ENCODE measurements at regions not wholly inside any gene's neighbourhood (a gene's known extent, or its start where the extent isn't known, plus 50 kb on each side); places are given as distances from the start of the nearest gene placed in this dataset.
A peak's percentile ranks its signal among the peaks of the same experiment; 100 is the strongest.
"Not testable (repeated sequence)": the region's sequence is repeated elsewhere in the genome, so short reads cannot be mapped to it uniquely, and the experiment has no call there.

DNA sequence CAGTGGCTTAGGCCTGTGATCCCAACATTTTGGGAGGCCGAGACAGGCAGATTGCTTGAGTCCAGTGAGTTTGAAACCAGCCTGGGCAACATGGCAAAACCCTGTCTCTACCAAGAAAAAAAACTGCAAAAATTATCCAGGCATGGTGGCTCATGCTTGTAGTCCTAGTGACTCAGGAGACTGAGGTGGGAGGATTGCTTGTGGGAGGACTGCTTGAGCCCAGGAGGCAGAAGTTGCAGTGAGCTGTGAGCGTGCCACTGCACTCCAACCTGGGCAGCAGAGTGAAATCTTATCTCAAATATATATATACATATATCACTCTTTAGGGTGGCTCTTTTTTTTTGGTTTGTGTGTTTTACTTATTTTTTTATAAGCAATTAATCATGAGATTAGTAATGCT, 83.7 kb upstream of the WDR72 start:
- no peak for DNase-seq

- DNase-seq, result no peak
Observed at GRCh38 chr15:53841651-53842050, 82.2 kb upstream of the WDR72 start.

DNA sequence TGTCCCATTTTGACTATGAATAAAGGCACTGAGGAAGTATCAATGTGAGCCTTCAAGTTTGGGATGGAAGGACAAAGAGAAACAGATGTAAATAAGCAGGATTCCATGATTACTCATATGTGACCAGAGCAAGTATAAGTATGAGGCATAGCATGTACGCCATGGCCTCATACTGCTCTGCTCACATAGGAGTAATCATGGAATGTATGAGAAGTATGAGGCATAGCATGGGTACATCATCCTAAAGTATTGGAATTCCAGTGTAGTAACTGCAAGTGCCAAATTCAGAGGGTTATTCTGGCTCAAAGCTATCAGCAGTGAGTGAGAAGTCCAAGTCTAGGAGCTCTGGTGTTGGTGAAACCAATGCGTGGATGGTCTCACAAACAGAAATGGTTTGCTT, 81.2 kb upstream of the WDR72 start:
- DNase-seq, result no peak

- DNase-seq, result no peak
Observed at GRCh38 chr15:53837263-53837662, 77.8 kb upstream of the WDR72 start.

DNA sequence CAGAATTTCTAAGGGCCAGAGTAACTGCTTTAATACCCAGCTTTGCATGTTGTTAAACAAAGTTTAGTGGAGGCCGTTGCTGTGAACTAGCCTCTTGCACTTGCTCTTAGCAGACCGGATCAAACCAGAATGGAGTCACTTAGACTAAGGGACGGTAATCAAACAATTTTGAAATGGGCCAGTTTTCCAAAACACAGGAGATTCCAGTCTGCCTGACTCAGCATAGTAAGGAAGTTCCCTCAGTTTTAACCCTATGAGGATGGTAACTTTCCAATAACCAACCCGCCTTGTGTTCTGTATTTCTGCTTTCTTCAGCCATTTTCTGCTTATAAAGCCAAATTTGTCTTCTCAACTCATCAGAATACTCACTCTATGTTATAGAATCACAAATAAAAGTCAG, 77.2 kb upstream of the WDR72 start:
- no peak for DNase-seq

DNA sequence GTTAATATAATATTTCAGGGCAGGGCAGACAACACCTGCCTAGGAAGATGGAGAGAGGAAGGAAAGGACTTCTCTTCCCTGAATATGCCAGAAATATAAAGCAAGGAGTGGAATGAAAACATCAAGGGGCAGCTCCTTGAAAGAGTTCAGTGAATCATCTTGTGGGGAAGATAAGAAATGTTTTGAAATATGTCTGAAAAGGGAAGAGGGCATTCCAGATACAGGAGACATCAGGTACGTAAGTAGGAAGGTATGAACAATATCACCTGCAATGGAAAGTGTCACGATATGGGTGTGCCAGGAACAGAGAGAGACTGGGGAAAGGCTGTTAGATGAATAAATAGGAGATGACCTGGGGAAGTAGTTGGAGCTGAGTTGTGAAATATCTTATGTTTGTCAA, 75.8 kb upstream of the WDR72 start:
- DNase-seq, result no peak

DNA sequence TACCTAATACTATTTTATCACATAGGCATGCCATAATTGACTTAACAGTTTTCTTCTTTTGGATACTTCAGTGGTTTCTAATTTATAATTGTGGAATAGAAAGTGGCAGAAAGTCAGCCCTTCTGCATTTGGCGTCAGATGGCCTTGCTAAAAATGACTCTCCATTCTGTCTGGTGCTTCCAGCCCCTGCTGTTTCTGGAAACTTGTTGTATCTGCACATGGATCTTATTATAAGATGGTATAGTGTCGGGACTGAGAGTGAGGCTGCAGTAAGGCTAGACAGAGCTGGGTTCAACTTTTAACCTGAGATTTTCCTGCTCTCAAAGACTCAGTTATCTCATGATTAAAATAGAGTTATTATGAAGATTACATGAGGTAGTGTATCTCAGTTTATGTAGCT, 74.8 kb upstream of the WDR72 start:
- DNase-seq, result no peak

DNA sequence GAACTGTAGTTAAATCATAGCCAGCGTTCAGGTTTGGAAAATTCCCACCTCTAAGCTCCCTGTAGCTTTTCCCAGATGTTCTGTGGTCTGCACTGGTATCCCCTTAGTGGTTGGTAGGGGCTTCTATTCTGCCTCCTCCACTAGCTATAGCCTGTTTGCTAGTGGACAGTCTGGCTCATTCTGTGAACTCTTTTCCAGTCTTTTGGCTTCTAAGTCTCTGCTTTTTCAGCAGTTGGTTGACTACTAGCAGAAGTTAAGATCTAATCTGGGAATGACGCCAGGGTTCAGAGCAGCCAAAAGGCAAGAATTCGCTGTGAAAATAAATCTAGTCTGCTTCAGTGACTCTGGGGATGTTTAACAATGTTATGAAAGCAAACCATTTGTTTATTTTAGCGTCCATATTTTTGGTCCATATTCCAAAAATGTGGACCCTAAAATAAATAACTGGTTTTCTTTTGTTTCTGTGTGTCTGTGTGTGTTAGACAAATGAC, 73.7 kb upstream of the WDR72 start:
- peak; percentile 64 for DNase-seq

- DNase-seq, result no peak
Observed at GRCh38 chr15:53831907-53832770, 72.7 kb upstream of the WDR72 start.

DNA sequence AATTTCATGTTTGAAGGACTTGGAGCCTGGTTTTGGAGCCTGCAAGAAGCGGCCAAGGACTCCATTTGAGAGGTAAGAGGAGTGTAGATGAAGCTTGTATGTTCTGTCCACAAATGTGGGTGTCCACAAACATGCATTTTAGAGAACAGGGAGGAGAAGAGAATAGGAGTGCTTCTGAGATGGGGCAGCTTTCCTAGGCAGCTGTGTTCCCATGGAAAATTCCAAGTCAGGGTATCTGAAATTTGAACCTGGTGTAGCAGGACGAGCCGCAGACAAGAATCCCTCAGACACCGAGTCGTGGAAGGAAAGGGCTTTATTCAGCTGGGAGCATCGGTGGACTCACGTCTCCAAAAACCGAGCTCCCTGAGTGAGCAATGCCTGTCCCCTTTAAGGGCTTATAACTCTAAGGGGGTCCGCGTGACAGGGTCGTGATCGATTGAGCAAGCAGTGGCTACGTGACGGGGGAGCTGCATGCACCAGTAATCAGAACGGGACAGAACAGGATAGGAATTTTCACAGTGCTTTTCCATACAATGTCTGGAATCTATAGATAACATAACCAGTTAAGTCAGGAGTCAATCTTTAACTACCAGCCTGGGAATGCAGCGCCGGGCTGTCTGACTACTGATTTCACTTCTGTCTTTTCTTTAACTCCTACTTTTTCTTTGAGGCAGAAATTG, 71.4 kb upstream of the WDR72 start:
- DNase-seq, result no peak

- DNase-seq, result no peak
Observed at GRCh38 chr15:53829923-53830459, 70.5 kb upstream of the WDR72 start.

GRCh38 chr15:53829471-53829870, 70.0 kb upstream of the WDR72 start:
- DNase-seq, result no peak

GRCh38 chr15:53827355-53827754, 67.9 kb upstream of the WDR72 start:
- no peak for DNase-seq

- DNase-seq, result no peak
Observed at GRCh38 chr15:53811530-53811929, 52.1 kb upstream of the WDR72 start.

DNA sequence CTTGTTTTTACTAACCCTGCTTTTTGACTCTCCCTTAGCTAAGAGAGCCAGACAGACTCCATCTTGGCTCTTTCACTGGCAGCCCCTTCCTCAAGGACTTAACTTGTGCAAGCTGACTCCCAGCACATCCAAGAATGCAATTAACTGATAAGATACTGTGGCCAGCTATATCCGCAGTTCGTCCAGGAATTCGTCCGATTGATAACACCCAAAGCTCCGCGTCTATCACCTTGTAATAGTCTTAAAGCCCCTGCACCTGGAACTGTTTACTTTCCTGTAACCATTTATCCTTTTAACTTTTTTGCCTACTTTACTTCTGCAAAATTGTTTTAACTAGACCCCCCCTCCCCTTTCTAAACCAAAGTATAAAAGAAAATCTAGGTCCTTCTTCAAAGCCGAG, 50.8 kb upstream of the WDR72 start:
- DNase-seq, result not testable (repeated sequence)
